Body of pancreas (tissue), 4 donors: ENCODE measurements at regions not wholly inside any gene's neighbourhood (a gene's known extent, or its start where the extent isn't known, plus 50 kb on each side); places are given as distances from the start of the nearest gene placed in this dataset.

Experiments
- ATAC-seq: fragments of 150-250 bp; one replicate; pipeline ENCODE4 v1.9.1; 2016
- DNase-seq, 4 donors: peaks; one replicate each; pipeline ENCODE4 v3.0.0-alpha.2; 2019
- H3K27ac ChIP-seq, 4 donors: fragments of 200-600 bp; sonication (generic); 1 replicate in 3 of 4; 2 replicates in 1 of 4; pipeline versions ENCODE4 v1.5.1 to v1.6.1; 2016 to 2019; ENCODE audit warnings: mild to moderate bottlenecking in 1 of 4, mixed read lengths in 1 of 4, moderate library complexity in 1 of 4
- H3K27me3 ChIP-seq, 2 donors: fragments of 200-600 bp; sonication (generic); one replicate each; pipeline ENCODE4 v1.6.0; 2016; ENCODE audit warnings: mild to moderate bottlenecking in 1 of 2
- H3K36me3 ChIP-seq, 2 donors: fragments of 200-600 bp; sonication (generic); replicated peaks in 1 of 2; 2 replicates each; pipeline ENCODE4 v1.5.1; 2016; ENCODE audit warnings: low read depth in 2 of 2; ENCODE audit not compliant: insufficient read depth in 1 of 2
- H3K4me1 ChIP-seq: fragments of 200-600 bp; sonication (generic); one replicate; pipeline ENCODE4 v1.6.0; 2016
- H3K4me3 ChIP-seq, 2 donors: fragments of 200-600 bp; sonication (generic); 1 replicate in 1 of 2; 2 replicates in 1 of 2; pipeline ENCODE4 v1.5.1; 2016 to 2019
- H3K9me3 ChIP-seq, 3 donors: fragments of 200-600 bp; sonication (generic); 1 replicate in 2 of 3; 2 replicates in 1 of 3; pipeline ENCODE4 v1.5.1; 2016
- POLR2A ChIP-seq, 3 donors: fragments of 450-650 bp; IDR thresholded peaks; one replicate each; pipeline ENCODE4 v1.6.1; 2016; ENCODE audit warnings: antibody characterized with exemption in 3 of 3, mild to moderate bottlenecking in 2 of 3
- WGBS, 2 donors: methylation state at CpG; one replicate each; pipeline ENCODE4 v1.1.5; 2017; 5-methylcytosine and 5-hydroxymethylcytosine counted together
- intact Hi-C: fragments of 100-400 bp; cut with DNase I; formaldehyde crosslinking; loops from one replicate; pipeline ENCODE4 v1.15.1; 2023
- TF ChIP-seq, protein P1 (sequence below), 7 experiments: fragments of 450-650 bp in 4 of 7; fragments of 200-600 bp in 3 of 7; sonication (generic) in 3 of 7; IDR thresholded peaks; one replicate each; pipeline ENCODE4 v1.5.1; 2016 to 2019; ENCODE audit warnings: antibody characterized with exemption in 7 of 7

DNA sequence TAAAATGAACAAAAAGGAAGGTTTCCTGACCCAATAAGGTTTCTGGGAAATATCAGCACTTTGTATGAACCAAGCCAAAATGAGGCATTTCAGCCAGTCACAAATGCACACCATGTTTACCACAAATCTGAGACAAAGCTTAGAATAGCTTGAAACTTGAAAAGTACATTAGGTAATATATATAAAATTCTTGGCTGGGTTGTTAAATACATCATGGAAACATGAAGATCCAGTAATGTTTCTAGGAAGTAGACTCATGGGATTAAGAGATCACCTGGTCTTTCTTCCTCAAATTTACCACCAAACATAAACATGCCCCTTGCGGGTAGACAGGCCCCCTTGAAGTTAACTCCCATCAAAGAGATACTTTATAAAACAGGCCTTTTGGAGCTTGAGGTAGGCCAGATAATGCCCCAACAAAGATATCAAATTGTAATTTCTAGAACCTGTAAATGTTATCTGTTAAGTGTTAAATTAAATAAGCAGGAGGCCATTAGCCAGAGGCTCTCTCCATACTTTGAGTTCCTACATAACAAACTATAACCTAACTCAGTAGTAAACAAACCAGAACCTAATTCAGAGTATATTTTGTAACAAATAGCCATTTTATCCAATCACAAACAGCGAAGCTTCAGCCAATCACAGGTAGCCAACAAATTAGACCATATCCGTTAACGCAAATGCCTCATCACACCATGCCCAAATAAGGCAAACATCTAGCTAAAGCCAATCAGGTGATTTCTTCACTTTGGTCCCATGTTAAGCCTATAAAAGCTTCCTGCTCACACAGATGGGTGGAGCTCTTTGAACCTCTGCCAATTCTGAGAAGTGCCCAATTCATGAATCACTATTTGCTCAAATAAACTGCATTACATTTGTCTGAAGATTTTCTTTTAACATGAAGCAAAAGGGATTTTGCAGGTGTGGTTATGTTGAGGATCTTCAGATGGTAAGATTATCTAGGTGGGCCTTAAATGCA is 127.9 kb upstream of the TARS1 start:
- intact Hi-C loops, result no loop called here
- H3K4me1 ChIP-seq, result no peaks in the 10 kb centered on the region
- DNase-seq (no peak), ATAC-seq (no peak)
- H3K36me3 ChIP-seq, result no peaks in the 10 kb centered on the region
- no peak overlapping the region for H3K4me3 ChIP-seq
- TF ChIP-seq POLR2A (IDR thresholded peaks at IDR 0.05), result no peak
- TF ChIP-seq, protein P1, sequence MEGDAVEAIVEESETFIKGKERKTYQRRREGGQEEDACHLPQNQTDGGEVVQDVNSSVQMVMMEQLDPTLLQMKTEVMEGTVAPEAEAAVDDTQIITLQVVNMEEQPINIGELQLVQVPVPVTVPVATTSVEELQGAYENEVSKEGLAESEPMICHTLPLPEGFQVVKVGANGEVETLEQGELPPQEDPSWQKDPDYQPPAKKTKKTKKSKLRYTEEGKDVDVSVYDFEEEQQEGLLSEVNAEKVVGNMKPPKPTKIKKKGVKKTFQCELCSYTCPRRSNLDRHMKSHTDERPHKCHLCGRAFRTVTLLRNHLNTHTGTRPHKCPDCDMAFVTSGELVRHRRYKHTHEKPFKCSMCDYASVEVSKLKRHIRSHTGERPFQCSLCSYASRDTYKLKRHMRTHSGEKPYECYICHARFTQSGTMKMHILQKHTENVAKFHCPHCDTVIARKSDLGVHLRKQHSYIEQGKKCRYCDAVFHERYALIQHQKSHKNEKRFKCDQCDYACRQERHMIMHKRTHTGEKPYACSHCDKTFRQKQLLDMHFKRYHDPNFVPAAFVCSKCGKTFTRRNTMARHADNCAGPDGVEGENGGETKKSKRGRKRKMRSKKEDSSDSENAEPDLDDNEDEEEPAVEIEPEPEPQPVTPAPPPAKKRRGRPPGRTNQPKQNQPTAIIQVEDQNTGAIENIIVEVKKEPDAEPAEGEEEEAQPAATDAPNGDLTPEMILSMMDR (IDR thresholded peaks at IDR 0.05), result no peak
- no peaks in the 10 kb centered on the region for H3K27me3 ChIP-seq
- H3K9me3 ChIP-seq, result no peaks in the 10 kb centered on the region
- 88 to 91% methylated on average over 4 of the region's 4 CpGs for WGBS, 2 donors
- H3K27ac ChIP-seq, result no peak overlapping the region

DNA sequence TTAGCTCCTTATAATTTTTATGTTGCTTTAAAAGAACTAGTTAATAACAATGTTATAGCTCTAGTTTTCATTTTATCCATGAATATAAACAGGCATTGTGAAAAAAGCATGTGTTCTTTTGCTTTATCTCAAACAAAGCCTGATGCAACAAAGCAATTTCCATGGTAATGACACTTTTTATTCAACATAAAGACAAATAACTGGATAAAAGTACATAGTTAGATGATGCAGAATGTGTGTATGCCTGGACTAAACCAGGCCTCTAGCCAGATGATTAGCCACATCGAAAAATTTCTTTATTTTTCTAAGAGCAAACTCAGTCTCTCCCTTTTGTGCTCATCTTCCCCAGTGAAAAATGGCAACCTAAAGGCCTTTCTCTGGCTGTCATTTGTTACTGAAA is 125.6 kb upstream of the TARS1 start:
- ATAC-seq (no peak), DNase-seq (no peak)
- Histone ChIP-seq H3K4me1 (no peaks in the 10 kb centered on the region), H3K4me3 (no peak overlapping the region), H3K27ac (no peak overlapping the region), H3K36me3 (no peaks in the 10 kb centered on the region), H3K9me3 (no peaks in the 10 kb centered on the region), H3K27me3 (no peaks in the 10 kb centered on the region)
- TF ChIP-seq POLR2A (IDR thresholded peaks at IDR 0.05), result no peak
- TF ChIP-seq, protein P1 (IDR thresholded peaks at IDR 0.05), result no peak
- intact Hi-C loops, result no loop called here
- 71 to 76% methylated on average over 1 of the region's 1 CpG for WGBS, 2 donors

DNA sequence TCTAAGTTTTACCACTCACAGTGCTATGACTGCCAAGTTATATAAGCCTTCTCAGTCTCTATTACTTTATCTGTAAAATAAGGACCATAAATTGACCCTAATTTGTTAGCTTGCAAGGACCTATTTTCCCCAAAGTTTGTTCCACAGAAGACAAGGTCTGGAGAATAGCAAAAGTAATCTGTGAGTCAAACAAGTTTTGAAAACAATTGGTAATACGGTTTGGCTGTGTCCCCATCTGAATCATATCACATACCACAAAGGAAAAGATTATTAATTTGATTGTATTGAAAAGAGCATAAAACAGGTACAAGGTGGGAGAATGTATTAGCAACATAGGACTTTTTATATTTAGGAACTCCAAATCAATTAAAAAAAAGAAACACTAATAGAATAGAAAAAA is 124.0 kb upstream of the TARS1 start:
- intact Hi-C loops, result no loop called here
- 70 to 81% methylated on average over 1 of the region's 1 CpG for WGBS, 2 donors
- no peak for TF ChIP-seq POLR2A (IDR thresholded peaks at IDR 0.05)
- TF ChIP-seq, protein P1 (IDR thresholded peaks at IDR 0.05), result no peak

DNA sequence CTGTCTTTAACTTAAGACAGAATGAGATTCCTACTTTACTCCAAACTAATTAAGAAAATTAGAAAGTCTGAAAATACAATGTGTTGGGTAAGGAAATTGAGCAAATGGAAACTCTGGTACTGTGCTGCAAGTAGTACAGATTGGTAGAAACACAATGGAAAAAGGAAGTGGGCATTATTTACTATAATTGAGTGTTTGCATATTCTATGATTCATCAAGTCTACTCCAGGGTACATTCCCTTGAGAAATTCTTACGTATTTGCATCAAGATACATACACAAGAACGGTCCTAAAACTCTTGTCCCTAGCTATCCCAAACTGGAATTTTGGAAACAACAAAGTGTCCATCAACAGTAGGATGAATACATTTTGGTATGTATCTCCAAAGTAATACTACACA is 123.5 kb upstream of the TARS1 start:
- no peaks in the 10 kb centered on the region for H3K9me3 ChIP-seq
- ATAC-seq, result no peak
- no peak for DNase-seq
- WGBS, 2 donors, result 57 to 64% methylated on average over 2 of the region's 2 CpGs
- no peak overlapping the region for H3K4me3 ChIP-seq
- no peaks in the 10 kb centered on the region for H3K4me1 ChIP-seq
- no peaks in the 10 kb centered on the region for H3K27me3 ChIP-seq
- H3K36me3 ChIP-seq, result no peaks in the 10 kb centered on the region
- TF ChIP-seq, protein P1 (IDR thresholded peaks at IDR 0.05), result no peak
- TF ChIP-seq POLR2A (IDR thresholded peaks at IDR 0.05), result no peak
- intact Hi-C loops, result no loop called here
- no peak overlapping the region for H3K27ac ChIP-seq

More for the DNA sequence above, 124.0 kb upstream of the TARS1 start:
- ATAC-seq (no peak), DNase-seq (no peak)
- Histone ChIP-seq H3K4me3 (no peak overlapping the region), H3K27ac (no peak overlapping the region), H3K9me3 (no peaks in the 10 kb centered on the region), H3K27me3 (no peaks in the 10 kb centered on the region), H3K4me1 (no peaks in the 10 kb centered on the region), H3K36me3 (no peaks in the 10 kb centered on the region)

DNA sequence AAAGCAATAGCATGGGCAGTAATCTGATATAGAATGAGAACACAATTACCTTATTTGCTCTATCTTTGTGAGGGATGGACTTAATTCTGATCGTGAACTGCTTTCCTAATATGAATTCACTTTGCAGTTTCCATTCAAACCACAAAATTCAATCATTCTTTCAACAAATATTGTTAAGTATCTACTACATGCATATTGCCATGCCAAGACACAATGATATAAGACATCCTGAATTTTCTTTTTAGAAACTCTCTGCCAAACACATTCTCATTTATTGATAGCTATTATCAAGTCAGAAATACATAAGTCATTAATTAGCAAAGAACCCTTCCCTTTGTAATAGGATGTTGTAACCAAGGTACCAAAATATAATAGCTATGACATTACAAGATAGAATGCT is 121.6 kb upstream of the TARS1 start:
- 57 to 69% methylated on average over 1 of the region's 1 CpG for WGBS, 2 donors
- no peaks in the 10 kb centered on the region for H3K4me1 ChIP-seq
- no peaks in the 10 kb centered on the region for H3K36me3 ChIP-seq
- no peaks in the 10 kb centered on the region for H3K27me3 ChIP-seq
- H3K4me3 ChIP-seq, result no peak overlapping the region
- intact Hi-C loops, result no loop called here
- no peak for TF ChIP-seq POLR2A (IDR thresholded peaks at IDR 0.05)
- TF ChIP-seq, protein P1 (IDR thresholded peaks at IDR 0.05), result no peak
- DNase-seq, result no peak
- H3K9me3 ChIP-seq, result no peaks in the 10 kb centered on the region
- no peak for ATAC-seq
- H3K27ac ChIP-seq, result no peak overlapping the region
